NB4 (cell line): ENCODE measurements at regions not wholly inside any gene's neighbourhood (a gene's known extent, or its start where the extent isn't known, plus 50 kb on each side); places are given as distances from the start of the nearest gene placed in this dataset.

ENCODE experiments used
- CTCF ChIP-seq: IDR thresholded peaks from one replicate; pipeline ENCODE4 v1.5.1; 2012; ENCODE audit warnings: low read depth, low read length
- MYC ChIP-seq: IDR thresholded peaks from 2 replicates; pipeline ENCODE4 v1.6.1; 2011; ENCODE audit warnings: low read depth, low read length
- POLR2A ChIP-seq: IDR thresholded peaks from 2 replicates; pipeline ENCODE4 v1.6.1; 2011; ENCODE audit warnings: mild to moderate bottlenecking; ENCODE audit not compliant: insufficient read length; ENCODE audit errors: extremely low read depth
- TF ChIP-seq, protein P1 (sequence below): IDR thresholded peaks from 2 replicates; pipeline ENCODE4 v1.6.1; 2011; ENCODE audit warnings: low read depth, low read length

DNA sequence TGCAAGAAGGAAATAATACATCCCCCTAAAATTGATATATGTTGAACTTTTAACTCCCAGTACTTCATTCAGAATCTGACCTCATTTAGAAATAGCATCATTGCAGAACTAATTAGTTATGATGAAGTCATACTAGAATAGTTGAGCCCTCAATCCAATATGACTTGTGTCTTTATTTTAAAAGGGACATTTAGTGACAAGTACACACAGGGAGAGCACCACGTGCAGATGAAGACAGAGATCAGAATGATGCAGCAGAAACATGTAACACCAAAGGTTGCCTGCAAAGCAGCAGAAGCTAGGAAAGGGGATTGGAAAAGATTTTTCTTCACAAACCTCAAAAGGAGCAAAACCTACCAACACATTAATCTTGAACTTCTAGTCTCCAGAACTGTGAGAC, 2602.5 kb downstream of the PCDH9 start:
- TF ChIP-seq CTCF, result no peak
- no peak for TF ChIP-seq POLR2A
- TF ChIP-seq, protein P1, sequence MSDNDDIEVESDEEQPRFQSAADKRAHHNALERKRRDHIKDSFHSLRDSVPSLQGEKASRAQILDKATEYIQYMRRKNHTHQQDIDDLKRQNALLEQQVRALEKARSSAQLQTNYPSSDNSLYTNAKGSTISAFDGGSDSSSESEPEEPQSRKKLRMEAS, result no peak
- TF ChIP-seq MYC, result no peak
